Testis (tissue), 2 donors: ENCODE measurements at regions not wholly inside any gene's neighbourhood (a gene's known extent, or its start where the extent isn't known, plus 50 kb on each side); places are given as distances from the start of the nearest gene placed in this dataset.

Source experiments
- DNase-seq: peaks from one replicate; pipeline ENCODE4 v3.0.0-alpha.2; 2019
- H3K27ac ChIP-seq, 2 donors: fragments of 200-600 bp; sonication (generic); one replicate each; pipeline ENCODE4 v1.5.1; 2019
- H3K27me3 ChIP-seq: fragments of 200-600 bp; sonication (generic); one replicate; pipeline ENCODE4 v1.5.1; 2019
- H3K36me3 ChIP-seq: fragments of 200-600 bp; sonication (generic); one replicate; pipeline ENCODE4 v1.5.1; 2017; ENCODE audit warnings: low read depth; ENCODE audit errors: missing control alignments
- H3K4me1 ChIP-seq: fragments of 200-600 bp; sonication (generic); one replicate; pipeline ENCODE4 v1.5.1; 2019
- H3K4me3 ChIP-seq, 2 donors: fragments of 200-600 bp; sonication (generic); one replicate each; pipeline ENCODE4 v1.5.1; 2017 to 2019
- H3K9me3 ChIP-seq: fragments of 200-600 bp; sonication (generic); one replicate; pipeline ENCODE4 v1.5.1; 2017
- CTCF ChIP-seq, 3 experiments: fragments of 450-650 bp in 2 of 3; fragments of 200-600 bp in 1 of 3; sonication (generic) in 1 of 3; IDR thresholded peaks; one replicate each; pipeline ENCODE4 v1.5.1; 2016 to 2019; ENCODE audit warnings: antibody characterized with exemption in 3 of 3, mild to moderate bottlenecking in 2 of 3, moderate library complexity in 1 of 3
- POLR2A ChIP-seq: fragments of 450-650 bp; IDR thresholded peaks from one replicate; pipeline ENCODE4 v1.6.1; 2017; ENCODE audit warnings: antibody characterized with exemption, mild to moderate bottlenecking, moderate library complexity
- WGBS, 2 donors: methylation state at CpG; one replicate each; pipeline ENCODE4 v1.1.5; 2018; 5-methylcytosine and 5-hydroxymethylcytosine counted together
- intact Hi-C: fragments of 100-400 bp; cut with DNase I; formaldehyde crosslinking; loops from one replicate; pipeline ENCODE4 v1.15.1; 2023; ENCODE audit warnings: low total_unique reads

GRCh38 chrX:149312097-149312496, 193.0 kb downstream of the IDS start:
- Histone ChIP-seq H3K36me3 (no peaks in the 10 kb centered on the region), H3K27me3 (no peaks in the 10 kb centered on the region), H3K9me3 (no peaks in the 10 kb centered on the region), H3K4me1 (no peaks in the 10 kb centered on the region), H3K27ac (no peak overlapping the region), H3K4me3 (no peak overlapping the region)
- WGBS, 2 donors: 75 to 88% methylated on average over 3 of the region's 3 CpGs
- intact Hi-C loops: no loop called here
- TF ChIP-seq POLR2A: no peak
- TF ChIP-seq CTCF (IDR thresholded peaks at IDR 0.05): no peak
- DNase-seq: no peak

GRCh38 chrX:149302705-149303104, 202.4 kb downstream of the IDS start:
- Histone ChIP-seq H3K27me3 (no peaks in the 10 kb centered on the region), H3K9me3 (no peaks in the 10 kb centered on the region), H3K4me1 (no peaks in the 10 kb centered on the region), H3K4me3 (no peak overlapping the region), H3K27ac (no peak overlapping the region), H3K36me3 (no peaks in the 10 kb centered on the region)
- intact Hi-C loops: no loop called here
- TF ChIP-seq POLR2A: no peak
- TF ChIP-seq CTCF (IDR thresholded peaks at IDR 0.05): no peak
- DNase-seq: no peak
- WGBS, 2 donors: 95 to 100% methylated on average over 2 of the region's 2 CpGs

GRCh38 chrX:149298111-149298510, 207.0 kb downstream of the IDS start:
- WGBS, 2 donors: 0% methylated on average over 1 of the region's 1 CpG
- Histone ChIP-seq H3K36me3 (no peaks in the 10 kb centered on the region), H3K27ac (no peak overlapping the region), H3K27me3 (no peaks in the 10 kb centered on the region), H3K4me3 (no peak overlapping the region), H3K4me1 (no peaks in the 10 kb centered on the region), H3K9me3 (no peaks in the 10 kb centered on the region)
- TF ChIP-seq POLR2A (no peak), CTCF (IDR thresholded peaks at IDR 0.05) (no peak)
- intact Hi-C loops: no loop called here
- no peak for DNase-seq

GRCh38 chrX:149296092-149296491, 209.0 kb downstream of the IDS start:
- no peak for TF ChIP-seq POLR2A
- TF ChIP-seq CTCF (IDR thresholded peaks at IDR 0.05): no peak
- Histone ChIP-seq H3K9me3 (no peaks in the 10 kb centered on the region), H3K27me3 (no peaks in the 10 kb centered on the region), H3K27ac (no peak overlapping the region), H3K36me3 (no peaks in the 10 kb centered on the region), H3K4me1 (no peaks in the 10 kb centered on the region), H3K4me3 (no peak overlapping the region)
- intact Hi-C loops: no loop called here
- no peak for DNase-seq
- WGBS, 2 donors: 67 to 77% methylated on average over 5 of the region's 5 CpGs

- peak; percentile 34 for DNase-seq
- no peaks in the 10 kb centered on the region for H3K4me1 ChIP-seq
- WGBS, 2 donors: 39 to 51% methylated on average over 4 of the region's 4 CpGs
Observed at GRCh38 chrX:149286940-149287349, 218.2 kb downstream of the IDS start.

More at GRCh38 chrX:149286940-149287349, 218.2 kb downstream of the IDS start:
- Histone ChIP-seq H3K27ac (no peak overlapping the region), H3K9me3 (no peaks in the 10 kb centered on the region), H3K27me3 (no peaks in the 10 kb centered on the region), H3K4me3 (no peak overlapping the region), H3K36me3 (no peaks in the 10 kb centered on the region)
- TF ChIP-seq CTCF (IDR thresholded peaks at IDR 0.05) (peak; percentile 15 to 42 (median 35)), POLR2A (no peak)
- intact Hi-C loops: no loop called here
